Cardiac muscle cell (in vitro differentiated cells and primary cell): ENCODE measurements at regions not wholly inside any gene's neighbourhood (a gene's known extent, or its start where the extent isn't known, plus 50 kb on each side); places are given as distances from the start of the nearest gene placed in this dataset.

Experiments
- DNase-seq, 2 donors: peaks; one replicate each; pipeline versions ENCODE4 v3.0.0 to v3.0.0-alpha.2; 2010 to 2017; ENCODE audit warnings: low read depth in 1 of 2, low spot score in 1 of 2
- H3K27ac ChIP-seq: fragments of 200-600 bp; sonication (generic); 2 replicates; pipeline ENCODE4 v1.5.1; 2016
- H3K27me3 ChIP-seq: fragments of 200-600 bp; sonication (generic); 2 replicates; pipeline ENCODE4 v1.6.0; 2016; ENCODE audit warnings: control low read depth
- H3K36me3 ChIP-seq: fragments of 200-600 bp; sonication (generic); 2 replicates; pipeline ENCODE4 v1.5.1; 2016; ENCODE audit warnings: control low read depth
- H3K4me1 ChIP-seq: fragments of 200-600 bp; sonication (generic); 2 replicates; pipeline ENCODE4 v1.8.1; 2017; ENCODE audit warnings: low read depth, mild to moderate bottlenecking, mixed run types
- H3K4me3 ChIP-seq: fragments of 200-600 bp; sonication (generic); 2 replicates; pipeline ENCODE4 v1.5.1; 2016; ENCODE audit warnings: mild to moderate bottlenecking
- H3K9me3 ChIP-seq: fragments of 200-600 bp; sonication (generic); 2 replicates; pipeline ENCODE4 v1.5.1; 2017; ENCODE audit warnings: low read depth, mild to moderate bottlenecking, control low read depth
- CTCF ChIP-seq: IDR thresholded peaks from 2 replicates; pipeline ENCODE4 v1.5.1; 2012; ENCODE audit warnings: low read depth, mild to moderate bottlenecking, low read length

- H3K27me3 ChIP-seq = no peaks in the 10 kb centered on the region
- H3K27ac ChIP-seq = no peak overlapping the region
- no peak for TF ChIP-seq CTCF
- no peaks in the 10 kb centered on the region for H3K36me3 ChIP-seq
- no peak for DNase-seq
- H3K4me3 ChIP-seq = no peak overlapping the region
- peaks cover 15% of the 10 kb centered on the region for H3K4me1 ChIP-seq
- H3K9me3 ChIP-seq = no peaks in the 10 kb centered on the region
Observed at GRCh38 chr13:33934951-33935371, 117.0 kb downstream of the RFC3 start.

GRCh38 chr13:33935969-33936368 is 118.0 kb downstream of the RFC3 start:
- Histone ChIP-seq H3K27ac (no peak overlapping the region), H3K4me3 (no peak overlapping the region)

GRCh38 chr13:33937373-33938098 is 119.6 kb downstream of the RFC3 start:
- H3K27me3 ChIP-seq = no peaks in the 10 kb centered on the region
- DNase-seq = peak in 1 of 2 donors; percentile 4
- H3K9me3 ChIP-seq = no peaks in the 10 kb centered on the region
- no peak overlapping the region for H3K4me3 ChIP-seq
- no peak overlapping the region for H3K27ac ChIP-seq
- TF ChIP-seq CTCF = no peak
- H3K4me1 ChIP-seq = peaks cover 15% of the 10 kb centered on the region
- no peaks in the 10 kb centered on the region for H3K36me3 ChIP-seq

More at GRCh38 chr13:33935969-33936368, 118.0 kb downstream of the RFC3 start:
- H3K27me3 ChIP-seq = no peaks in the 10 kb centered on the region
- H3K4me1 ChIP-seq = peaks cover 15% of the 10 kb centered on the region
- no peak for DNase-seq
- H3K9me3 ChIP-seq = no peaks in the 10 kb centered on the region
- no peaks in the 10 kb centered on the region for H3K36me3 ChIP-seq
- no peak for TF ChIP-seq CTCF

- no peak for DNase-seq
- Histone ChIP-seq H3K36me3 (no peaks in the 10 kb centered on the region), H3K4me3 (no peak overlapping the region), H3K27ac (no peak overlapping the region), H3K4me1 (peaks cover 8% of the 10 kb centered on the region), H3K9me3 (no peaks in the 10 kb centered on the region), H3K27me3 (no peaks in the 10 kb centered on the region)
- no peak for TF ChIP-seq CTCF
Observed at GRCh38 chr13:33940256-33940655, 122.3 kb downstream of the RFC3 start.

GRCh38 chr13:33940898-33941297 is 122.9 kb downstream of the RFC3 start:
- Histone ChIP-seq H3K27ac (no peak overlapping the region), H3K27me3 (no peaks in the 10 kb centered on the region)
- DNase-seq = peak in 1 of 2 donors; percentile 24

More at GRCh38 chr13:33940898-33941297, 122.9 kb downstream of the RFC3 start:
- TF ChIP-seq CTCF = no peak
- no peak overlapping the region for H3K4me3 ChIP-seq
- H3K36me3 ChIP-seq = no peaks in the 10 kb centered on the region
- H3K9me3 ChIP-seq = no peaks in the 10 kb centered on the region
- peaks cover 8% of the 10 kb centered on the region for H3K4me1 ChIP-seq
